Esophagus muscularis mucosa (tissue), 4 donors: ENCODE measurements at regions not wholly inside any gene's neighbourhood (a gene's known extent, or its start where the extent isn't known, plus 50 kb on each side); places are given as distances from the start of the nearest gene placed in this dataset.

Experiments
- DNase-seq: peaks from one replicate; pipeline ENCODE4 v3.0.0-alpha.2; 2017; ENCODE audit errors: extremely low spot score
- H3K27ac ChIP-seq, 4 donors: fragments of 200-600 bp; sonication (generic); replicated peaks in 1 of 4; 1 replicate in 3 of 4; 2 replicates in 1 of 4; pipeline ENCODE4 v1.5.1; 2016 to 2019; ENCODE audit warnings: mild to moderate bottlenecking in 1 of 4
- H3K27me3 ChIP-seq, 4 donors: fragments of 200-600 bp; sonication (generic); one replicate each; pipeline versions ENCODE4 v1.5.1 to v1.6.0; 2016 to 2019
- H3K36me3 ChIP-seq, 4 donors: fragments of 200-600 bp; sonication (generic); one replicate each; pipeline ENCODE4 v1.5.1; 2016 to 2019
- H3K4me1 ChIP-seq, 4 donors: fragments of 200-600 bp; sonication (generic); one replicate each; pipeline ENCODE4 v1.5.1; 2016 to 2019
- H3K4me3 ChIP-seq, 4 donors: fragments of 200-600 bp; sonication (generic); 1 replicate in 2 of 4; 2 replicates in 2 of 4; pipeline ENCODE4 v1.5.1; 2016 to 2019; ENCODE audit warnings: mild to moderate bottlenecking in 4 of 4, moderate library complexity in 1 of 4
- H3K9me3 ChIP-seq, 4 donors: fragments of 200-600 bp; sonication (generic); 1 replicate in 3 of 4; 2 replicates in 1 of 4; pipeline ENCODE4 v1.5.1; 2016 to 2019
- EP300 ChIP-seq: sonication (generic); formaldehyde crosslinking; IDR thresholded peaks from one replicate; pipeline ENCODE4 v1.6.1; 2017; ENCODE audit warnings: antibody characterized with exemption
- POLR2A ChIP-seq: fragments of 450-650 bp; IDR thresholded peaks from one replicate; pipeline ENCODE4 v1.6.1; 2017; ENCODE audit warnings: antibody characterized with exemption, moderate library complexity, mild to moderate bottlenecking, low read depth
- POLR2AphosphoS5 ChIP-seq, 2 donors: sonication (generic); formaldehyde crosslinking; IDR thresholded peaks; one replicate each; pipeline ENCODE4 v1.6.1; 2017; ENCODE audit warnings: antibody characterized with exemption in 2 of 2
- WGBS: methylation state at CpG from one replicate; pipeline ENCODE4 v1.1.5; 2018; 5-methylcytosine and 5-hydroxymethylcytosine counted together
- intact Hi-C: fragments of 100-400 bp; cut with DNase I; formaldehyde crosslinking; loops from one replicate; pipeline ENCODE4 v1.15.1; 2023
- TF ChIP-seq, protein P1 (sequence below), 3 experiments: fragments of 200-600 bp in 2 of 3; fragments of 450-650 bp in 1 of 3; sonication (generic) in 2 of 3; IDR thresholded peaks; one replicate each; pipeline ENCODE4 v1.5.1; 2017 to 2019; ENCODE audit warnings: antibody characterized with exemption in 3 of 3, mild to moderate bottlenecking in 2 of 3, moderate library complexity in 1 of 3

DNA sequence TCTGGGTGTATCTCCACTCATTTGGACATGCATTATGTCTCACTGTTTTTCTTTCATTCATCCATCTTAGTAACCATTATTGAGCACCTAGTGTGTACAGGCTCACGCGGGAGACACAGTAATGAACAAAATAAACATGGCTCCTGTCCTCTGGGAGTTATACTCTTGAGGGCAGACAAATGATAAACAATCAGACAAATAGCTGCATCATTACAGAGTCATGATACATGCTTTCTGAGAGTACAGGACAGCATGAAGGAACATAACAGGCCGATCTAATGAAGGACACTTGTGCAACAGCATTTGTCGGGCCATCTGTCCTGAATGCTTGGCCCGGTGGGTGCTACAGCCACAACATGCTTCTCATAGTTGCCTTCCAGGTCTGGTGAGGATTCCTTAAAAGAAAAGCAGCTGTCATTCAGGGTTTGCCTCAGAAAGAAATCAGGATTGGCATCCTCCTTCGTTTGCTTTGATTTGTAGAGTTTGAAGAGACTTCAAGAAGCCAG, 77.2 kb upstream of the EGLN3 start:
- H3K27ac ChIP-seq: no peak overlapping the region
- no peak overlapping the region for H3K4me3 ChIP-seq
- DNase-seq: no peak

DNA sequence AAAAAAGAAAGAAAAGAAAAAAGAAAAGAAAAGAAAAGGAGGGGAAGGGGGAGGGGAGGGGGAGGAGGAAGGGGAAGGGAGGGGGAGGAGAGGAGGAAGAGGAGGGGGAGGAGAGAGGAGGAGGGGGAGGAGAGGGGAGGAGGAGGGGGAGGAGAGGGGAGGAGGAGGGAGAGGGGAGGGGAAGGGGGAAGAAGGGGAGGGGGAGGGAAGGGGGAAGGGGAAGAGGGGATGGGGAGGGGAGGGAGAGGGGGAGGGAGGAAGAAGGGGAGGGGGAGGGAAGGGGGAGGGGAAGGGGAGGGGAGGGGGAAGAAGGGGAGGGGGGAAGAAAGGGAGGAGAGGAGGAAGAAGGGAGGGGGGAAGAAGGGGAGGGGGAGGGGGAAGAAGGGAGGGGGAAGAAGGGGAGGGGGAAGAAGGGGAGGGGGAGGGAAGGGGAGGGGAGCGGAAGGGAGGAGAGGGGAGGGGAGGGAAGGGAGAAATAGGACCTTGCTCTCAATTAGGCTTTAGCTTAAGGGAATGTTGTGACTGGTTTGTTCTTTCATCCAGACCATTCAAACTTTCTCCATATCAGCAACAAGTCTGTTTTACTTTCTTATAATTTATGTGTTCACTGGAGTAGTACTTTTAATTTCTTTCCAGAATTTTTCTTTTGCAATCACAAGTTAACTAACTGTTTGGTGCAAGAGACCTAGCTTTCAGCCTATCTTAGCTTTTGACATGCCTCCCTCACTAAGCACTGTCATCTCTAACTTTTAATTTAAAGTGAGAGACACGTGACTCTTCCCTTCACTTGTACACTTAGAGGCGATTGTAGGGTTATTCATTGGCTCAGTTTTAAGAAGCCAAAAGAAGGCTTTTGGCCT, 76.5 kb upstream of the EGLN3 start:
- Histone ChIP-seq H3K36me3 (no peaks in the 10 kb centered on the region), H3K27me3 (no peaks in the 10 kb centered on the region), H3K9me3 (no peaks in the 10 kb centered on the region), H3K27ac (no peak overlapping the region), H3K4me3 (no peak overlapping the region), H3K4me1 (peaks cover 4 to 14% (median 10%) of the 10 kb centered on the region in 4 donors)
- WGBS: 80% methylated on average over 3 of the region's 3 CpGs
- DNase-seq: no peak
- intact Hi-C loops: no loop called here
- TF ChIP-seq, protein P1, sequence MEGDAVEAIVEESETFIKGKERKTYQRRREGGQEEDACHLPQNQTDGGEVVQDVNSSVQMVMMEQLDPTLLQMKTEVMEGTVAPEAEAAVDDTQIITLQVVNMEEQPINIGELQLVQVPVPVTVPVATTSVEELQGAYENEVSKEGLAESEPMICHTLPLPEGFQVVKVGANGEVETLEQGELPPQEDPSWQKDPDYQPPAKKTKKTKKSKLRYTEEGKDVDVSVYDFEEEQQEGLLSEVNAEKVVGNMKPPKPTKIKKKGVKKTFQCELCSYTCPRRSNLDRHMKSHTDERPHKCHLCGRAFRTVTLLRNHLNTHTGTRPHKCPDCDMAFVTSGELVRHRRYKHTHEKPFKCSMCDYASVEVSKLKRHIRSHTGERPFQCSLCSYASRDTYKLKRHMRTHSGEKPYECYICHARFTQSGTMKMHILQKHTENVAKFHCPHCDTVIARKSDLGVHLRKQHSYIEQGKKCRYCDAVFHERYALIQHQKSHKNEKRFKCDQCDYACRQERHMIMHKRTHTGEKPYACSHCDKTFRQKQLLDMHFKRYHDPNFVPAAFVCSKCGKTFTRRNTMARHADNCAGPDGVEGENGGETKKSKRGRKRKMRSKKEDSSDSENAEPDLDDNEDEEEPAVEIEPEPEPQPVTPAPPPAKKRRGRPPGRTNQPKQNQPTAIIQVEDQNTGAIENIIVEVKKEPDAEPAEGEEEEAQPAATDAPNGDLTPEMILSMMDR (IDR thresholded peaks at IDR 0.05): no peak
- TF ChIP-seq EP300: no peak
- TF ChIP-seq POLR2A: no peak
- TF ChIP-seq POLR2AphosphoS5 (IDR thresholded peaks at IDR 0.05): no peak

More for the DNA sequence above, 77.2 kb upstream of the EGLN3 start:
- TF ChIP-seq EP300: no peak
- Histone ChIP-seq H3K9me3 (no peaks in the 10 kb centered on the region), H3K27me3 (no peaks in the 10 kb centered on the region), H3K4me1 (peaks cover 4 to 14% (median 10%) of the 10 kb centered on the region in 4 donors), H3K36me3 (no peaks in the 10 kb centered on the region)
- intact Hi-C loops: no loop called here
- 92% methylated on average over 6 of the region's 6 CpGs for WGBS

DNA sequence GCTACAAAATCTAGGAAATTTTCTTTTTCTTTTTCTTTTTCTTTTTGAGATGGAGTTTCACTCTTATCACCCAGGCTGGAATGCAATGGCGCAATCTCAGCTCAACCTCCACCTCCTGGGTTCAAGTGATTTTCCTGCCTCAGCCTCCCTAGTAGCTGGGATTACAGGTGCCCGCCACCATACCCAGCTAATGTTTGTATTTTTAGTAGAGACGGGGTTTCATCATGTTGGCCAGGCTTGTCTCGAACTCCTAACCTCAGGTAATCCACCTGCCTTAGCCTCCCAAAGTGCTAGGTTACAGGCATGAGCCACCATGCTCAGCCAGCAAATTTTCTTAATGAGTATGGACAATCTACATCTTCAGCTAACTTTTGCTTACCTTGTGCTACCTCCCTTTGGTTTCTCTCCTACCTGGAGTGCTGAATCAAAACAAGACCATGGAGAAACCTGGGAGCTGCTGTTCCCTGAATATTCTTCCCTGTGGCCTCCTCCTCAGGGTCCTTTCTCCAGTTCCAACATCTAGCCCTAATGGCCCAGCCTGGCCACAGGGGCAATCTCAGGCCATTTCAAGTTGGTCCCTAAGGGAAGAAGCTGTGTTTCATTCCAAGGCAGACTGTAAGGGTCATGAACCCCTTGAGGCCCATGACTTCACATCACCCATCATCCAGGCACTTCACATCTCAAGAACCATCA, 74.6 kb upstream of the EGLN3 start:
- no peaks in the 10 kb centered on the region for H3K9me3 ChIP-seq
- WGBS: 93% methylated on average over 4 of the region's 4 CpGs
- H3K4me3 ChIP-seq: no peak overlapping the region
- peaks cover 0 to 9% (median 6%) of the 10 kb centered on the region in 4 donors for H3K4me1 ChIP-seq
- intact Hi-C loops: no loop called here
- no peaks in the 10 kb centered on the region for H3K36me3 ChIP-seq
- no peak for DNase-seq
- H3K27ac ChIP-seq: no peak overlapping the region
- no peaks in the 10 kb centered on the region for H3K27me3 ChIP-seq
- TF ChIP-seq EP300 (no peak), POLR2AphosphoS5 (IDR thresholded peaks at IDR 0.05) (no peak), POLR2A (no peak)
- TF ChIP-seq, protein P1 (IDR thresholded peaks at IDR 0.05): no peak

DNA sequence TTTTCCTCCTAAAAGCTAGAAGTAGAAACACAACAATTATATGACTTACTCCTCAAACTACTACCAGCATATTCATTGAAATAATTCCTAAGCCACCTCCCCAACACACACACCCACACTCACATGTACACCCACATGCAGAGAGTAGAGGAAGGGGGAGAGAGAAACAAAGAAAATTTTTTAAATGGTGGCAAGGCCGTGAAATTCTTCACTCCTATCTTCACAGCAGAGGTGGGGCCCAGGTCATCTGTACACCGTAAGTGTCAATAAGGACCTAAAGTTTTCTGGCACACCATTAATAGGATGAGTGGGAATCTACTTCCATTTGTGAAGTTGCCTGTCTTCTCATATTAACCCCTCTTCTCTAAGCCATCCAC, 73.9 kb upstream of the EGLN3 start:
- no peak for DNase-seq
- H3K27ac ChIP-seq: no peak overlapping the region
- 69% methylated on average over 2 of the region's 2 CpGs for WGBS
- no peaks in the 10 kb centered on the region for H3K9me3 ChIP-seq
- no peaks in the 10 kb centered on the region for H3K27me3 ChIP-seq
- peaks cover 0 to 7% (median 5%) of the 10 kb centered on the region in 4 donors for H3K4me1 ChIP-seq
- no peak overlapping the region for H3K4me3 ChIP-seq
- H3K36me3 ChIP-seq: no peaks in the 10 kb centered on the region
- intact Hi-C loops: no loop called here
- no peak for TF ChIP-seq POLR2AphosphoS5 (IDR thresholded peaks at IDR 0.05)
- TF ChIP-seq EP300: no peak
- TF ChIP-seq, protein P1 (IDR thresholded peaks at IDR 0.05): no peak
- no peak for TF ChIP-seq POLR2A
